H1 (cell line): ENCODE measurements at regions not wholly inside any gene's neighbourhood (a gene's known extent, or its start where the extent isn't known, plus 50 kb on each side); places are given as distances from the start of the nearest gene placed in this dataset.

ENCODE experiments used
- CTCF ChIA-PET: fragments of 300-600 bp; sonication (Branson Sonifier 250); formaldehyde crosslinking; loops from one replicate; lab custom pipeline; 2021; ENCODE audit not compliant: partially characterized antibody; lab: Charles Lee
- POLR2A ChIA-PET: fragments of 300-600 bp; sonication (Branson Sonifier 250); formaldehyde crosslinking; loops from one replicate; lab custom pipeline; 2021; ENCODE audit warnings: inconsistent platforms; ENCODE audit not compliant: partially characterized antibody; lab: Charles Lee
- DNase-seq, 2 experiments: peaks; one replicate each; pipeline versions ENCODE4 v3.0.0 to v3.0.0-alpha.2; 2010 to 2022; ENCODE audit warnings: low spot score in 2 of 2, low read depth in 1 of 2, mixed read lengths in 1 of 2
- FAIRE-seq: peaks from 2 replicates; lab custom pipeline; 2011; peaks lifted over from hg19 to GRCh38; lab: Jason Lieb, UNC
- H2AFZ ChIP-seq: 2 replicates; pipeline ENCODE4 v1.8.1; 2012; ENCODE audit warnings: low read length, inconsistent platforms
- H2AK5ac ChIP-seq: 2 replicates; pipeline ENCODE4 v1.6.1; 2013; ENCODE audit warnings: low read depth, low read length
- H2BK120ac ChIP-seq: replicated peaks from 2 replicates; pipeline ENCODE3; 2013; ENCODE audit warnings: low read depth, low read length, inconsistent platforms
- H2BK12ac ChIP-seq: 2 replicates; pipeline ENCODE4 v1.6.1; 2013; ENCODE audit warnings: low read depth, low read length
- H2BK15ac ChIP-seq: 2 replicates; pipeline ENCODE4 v1.6.1; 2013; ENCODE audit warnings: low read length
- H2BK20ac ChIP-seq: 2 replicates; pipeline ENCODE4 v1.6.1; 2013; ENCODE audit warnings: low read length
- H2BK5ac ChIP-seq: 2 replicates; pipeline ENCODE4 v1.6.1; 2013; ENCODE audit warnings: low read depth, low read length
- H3K14ac ChIP-seq: 2 replicates; pipeline ENCODE4 v1.6.1; 2013; ENCODE audit warnings: inconsistent platforms; ENCODE audit not compliant: insufficient read length
- H3K18ac ChIP-seq: 2 replicates; pipeline ENCODE4 v1.6.1; 2013; ENCODE audit warnings: low read length; ENCODE audit errors: extremely low read depth
- H3K23ac ChIP-seq: 2 replicates; pipeline ENCODE4 v1.6.1; 2013; ENCODE audit warnings: inconsistent platforms; ENCODE audit not compliant: insufficient read length
- H3K23me2 ChIP-seq: 2 replicates; pipeline ENCODE4 v1.6.1; 2013; ENCODE audit warnings: low read depth, low read length
- H3K27ac ChIP-seq: 2 replicates; pipeline ENCODE4 v1.6.1; 2011; ENCODE audit warnings: low read depth, low read length, inconsistent platforms
- H3K27me3 ChIP-seq, 4 experiments: replicated peaks in 1 of 4; 1 replicate in 1 of 4; 2 replicates in 3 of 4; pipeline versions ENCODE4 v1.6.1 to v1.8.1; 2011 to 2013; ENCODE audit warnings: low read length in 3 of 4, mild to moderate bottlenecking in 3 of 4, inconsistent platforms in 2 of 4, mixed read lengths in 2 of 4, moderate library complexity in 1 of 4; ENCODE audit not compliant: control insufficient read depth in 3 of 4, insufficient read depth in 3 of 4; ENCODE audit errors: extremely low read depth in 1 of 4
- H3K36me3 ChIP-seq, 4 experiments: 2 replicates each; pipeline versions ENCODE4 v1.6.1 to v1.8.1; 2011 to 2013; ENCODE audit warnings: mild to moderate bottlenecking in 4 of 4, low read length in 3 of 4, moderate library complexity in 2 of 4, control low read depth in 1 of 4, inconsistent platforms in 1 of 4; ENCODE audit not compliant: insufficient read depth in 4 of 4, control insufficient read depth in 2 of 4
- H3K4ac ChIP-seq: replicated peaks from 2 replicates; pipeline ENCODE3; 2013; ENCODE audit warnings: low read length, low read depth, mixed read lengths, inconsistent platforms; ENCODE audit not compliant: insufficient read length
- H3K4me1 ChIP-seq, 4 experiments: replicated peaks in 1 of 4; 1 replicate in 1 of 4; 2 replicates in 3 of 4; pipeline versions ENCODE4 v1.6.1 to v1.8.1; 2011 to 2013; ENCODE audit warnings: low read length in 3 of 4, inconsistent platforms in 2 of 4, mixed read lengths in 1 of 4; ENCODE audit not compliant: insufficient read depth in 4 of 4, control insufficient read depth in 3 of 4
- H3K4me2 ChIP-seq, 2 experiments: 2 replicates each; pipeline versions ENCODE4 v1.6.1 to v1.8.1; 2011 to 2013; ENCODE audit warnings: low read depth in 2 of 2, low read length in 2 of 2, control low read depth in 1 of 2, inconsistent platforms in 1 of 2, mild to moderate bottlenecking in 1 of 2; ENCODE audit not compliant: insufficient read depth in 1 of 2
- H3K4me3 ChIP-seq, 4 experiments: fragments of 200-600, 300-600 bp in 1 of 4; sonication (generic), shearing (Covaris generic), sonication (Bioruptor Twin) in 1 of 4; 2 replicates each; pipeline versions ENCODE4 v1.5.1 to v1.8.1; 2011 to 2016; ENCODE audit warnings: low read length in 4 of 4, low read depth in 3 of 4, control low read depth in 2 of 4, inconsistent platforms in 2 of 4, mild to moderate bottlenecking in 2 of 4, mixed read lengths in 1 of 4, moderate library complexity in 1 of 4; ENCODE audit not compliant: insufficient read depth in 2 of 4; ENCODE audit errors: extremely low read depth in 1 of 4
- H3K56ac ChIP-seq: replicated peaks from 2 replicates; pipeline ENCODE3; 2013; ENCODE audit warnings: low read depth, mild to moderate bottlenecking, mixed read lengths, low read length, inconsistent platforms; ENCODE audit not compliant: insufficient read length
- H3K79me1 ChIP-seq: 2 replicates; pipeline ENCODE4 v1.6.1; 2013; ENCODE audit warnings: low read depth, low read length, control low read depth
- H3K79me2 ChIP-seq, 2 experiments: 2 replicates each; pipeline versions ENCODE4 v1.6.1 to v1.8.1; 2012 to 2013; ENCODE audit warnings: low read length in 2 of 2, mild to moderate bottlenecking in 2 of 2, inconsistent platforms in 1 of 2; ENCODE audit not compliant: insufficient read depth in 2 of 2, control insufficient read depth in 1 of 2
- H3K9ac ChIP-seq, 4 experiments: replicated peaks in 1 of 4; 1 replicate in 1 of 4; 2 replicates in 3 of 4; pipeline versions ENCODE4 v1.6.1 to v1.8.1; 2011 to 2013; ENCODE audit warnings: low read depth in 3 of 4, low read length in 3 of 4, control low read depth in 2 of 4, mild to moderate bottlenecking in 2 of 4, moderate library complexity in 2 of 4, inconsistent platforms in 1 of 4; ENCODE audit errors: extremely low read depth in 1 of 4
- H3K9me3 ChIP-seq, 2 experiments: 2 replicates each; pipeline versions ENCODE4 v1.6.1 to v1.8.1; 2012 to 2013; ENCODE audit warnings: mild to moderate bottlenecking in 2 of 2, moderate library complexity in 2 of 2, control low read depth in 1 of 2, inconsistent platforms in 1 of 2, low read depth in 1 of 2, low read length in 1 of 2, mixed read lengths in 1 of 2; ENCODE audit not compliant: insufficient read depth in 2 of 2
- H4K20me1 ChIP-seq, 2 experiments: replicated peaks in 1 of 2; 2 replicates each; pipeline versions ENCODE3 to v1.8.1; 2011 to 2013; ENCODE audit warnings: inconsistent platforms in 2 of 2, low read length in 2 of 2, mild to moderate bottlenecking in 1 of 2; ENCODE audit not compliant: insufficient read depth in 2 of 2, control insufficient read depth in 1 of 2
- H4K5ac ChIP-seq: 2 replicates; pipeline ENCODE4 v1.6.1; 2013; ENCODE audit warnings: low read length, low read depth, mixed read lengths, inconsistent platforms; ENCODE audit not compliant: insufficient read length
- H4K8ac ChIP-seq: 2 replicates; pipeline ENCODE4 v1.8.0; 2013; ENCODE audit warnings: mild to moderate bottlenecking, moderate library complexity, low read length, inconsistent platforms; ENCODE audit not compliant: insufficient read depth; ENCODE audit errors: extremely low read depth
- H4K91ac ChIP-seq: replicated peaks from 2 replicates; pipeline ENCODE3; 2013; ENCODE audit warnings: low read length, mixed read lengths, inconsistent platforms; ENCODE audit not compliant: insufficient read length
- ATF2 ChIP-seq: IDR thresholded peaks from 2 replicates; pipeline ENCODE4 v1.6.1; 2012; ENCODE audit warnings: low read length, inconsistent platforms
- BACH1 ChIP-seq: IDR thresholded peaks from 2 replicates; pipeline ENCODE4 v1.6.1; 2012; ENCODE audit warnings: low read length, improper control_type of control experiment
- E2F6 ChIP-seq: IDR thresholded peaks from 2 replicates; pipeline ENCODE4 v1.6.1; 2012; ENCODE audit warnings: inconsistent platforms
- KDM5A ChIP-seq: fragments of 200-600 bp; IDR thresholded peaks from 2 replicates; pipeline ENCODE4 v1.7.1; 2012; ENCODE audit warnings: mild to moderate bottlenecking, low read length, inconsistent platforms, mixed read lengths
- SAP30 ChIP-seq: fragments of 300-600 bp; sonication (generic); IDR thresholded peaks from 2 replicates; pipeline ENCODE4 v1.7.1; 2012; ENCODE audit warnings: low read length, moderate library complexity, mild to moderate bottlenecking, inconsistent platforms; ENCODE audit not compliant: insufficient read depth, insufficient replicate concordance
- SIN3A ChIP-seq, 2 experiments: IDR thresholded peaks in 1 of 2; conservative IDR thresholded peaks in 1 of 2; 2 replicates each; pipeline ENCODE4 v1.6.1; 2011 to 2012; ENCODE audit warnings: low read length in 2 of 2, improper control_type of control experiment in 1 of 2, low read depth in 1 of 2, mild to moderate bottlenecking in 1 of 2
- WGBS, 2 experiments: shearing (Covaris generic) in 1 of 2; methylation state at CpG; one replicate each; pipeline versions ENCODE4 v1.1.6 to v1.1.7; 2013 to 2015; ENCODE audit warnings: low lambda C conversion rate in 2 of 2, mixed read lengths in 2 of 2, inconsistent platforms in 1 of 2, low coverage in 1 of 2, missing lambda C conversion rate in 1 of 2; ENCODE audit not compliant: insufficient replicate concordance in 2 of 2, insufficient coverage in 1 of 2, insufficient read length in 1 of 2; ENCODE audit errors: extremely low coverage in 1 of 2, missing lambda C conversion rate in 1 of 2; 5-methylcytosine and 5-hydroxymethylcytosine counted together

DNA sequence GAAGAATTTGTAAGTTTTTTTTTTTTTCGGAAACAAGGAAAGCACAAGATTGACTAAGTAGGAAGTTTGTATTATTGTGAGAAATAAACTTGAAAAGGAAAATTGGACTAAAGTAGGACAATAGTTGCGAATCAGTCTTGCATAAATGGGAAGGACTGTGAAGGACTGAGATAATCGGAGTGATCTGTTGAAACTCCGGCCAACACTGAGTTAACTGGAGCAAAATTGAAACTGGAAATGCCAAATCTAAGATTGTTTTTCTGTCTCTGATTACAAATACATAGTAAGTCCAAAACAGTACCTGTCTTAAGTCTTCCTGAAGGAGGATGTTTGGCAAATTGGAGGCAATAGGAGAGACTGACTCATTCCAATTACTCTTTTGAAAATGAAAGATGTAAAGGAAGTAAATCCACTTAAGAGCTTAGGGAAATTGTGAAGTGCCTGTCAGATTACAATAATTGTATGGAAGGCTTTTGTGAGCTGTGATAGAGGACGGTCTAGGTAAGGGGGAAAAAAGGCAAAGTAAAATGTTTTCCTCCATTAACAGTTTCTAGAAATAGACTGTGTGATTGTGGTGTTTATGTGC, 204.9 kb upstream of the CYRIA start:
- POLR2A ChIA-PET: no interaction called here
- Histone ChIP-seq H3K23ac (no peak overlapping the region), H3K9ac (no peak overlapping the region)
- no peak for TF ChIP-seq KDM5A
- no peak for TF ChIP-seq E2F6
- no peak for TF ChIP-seq BACH1
- TF ChIP-seq SAP30: no peak
- no peak for TF ChIP-seq ATF2
- no peak for TF ChIP-seq SIN3A (conservative IDR thresholded peaks at IDR 0.05 in 1 of 2, IDR thresholded peaks at IDR 0.05 in 1 of 2; ENCODE audit: low read depth in 1 of 2, low read length in 2 of 2)
- TF ChIP-seq, all 59 proteins: peak for 0
- Histone ChIP-seq H4K5ac (no peak overlapping the region), H3K56ac (no peak overlapping the region), H3K27me3 (no peaks in the 10 kb centered on the region), H3K36me3 (no peaks in the 10 kb centered on the region), H3K4ac (no peak overlapping the region), H2BK20ac (no peak overlapping the region), H2BK5ac (no peak overlapping the region), H3K79me2 (no peaks in the 10 kb centered on the region), H3K27ac (no peak overlapping the region), H3K4me2 (no peak overlapping the region), H2AFZ (no peak overlapping the region), H2BK12ac (no peak overlapping the region), H4K20me1 (no peaks in the 10 kb centered on the region), H3K79me1 (no peaks in the 10 kb centered on the region), H2BK15ac (no peak overlapping the region), H3K14ac (no peak overlapping the region), H2BK120ac (no peak overlapping the region), H4K91ac (no peak overlapping the region), H3K23me2 (no peaks in the 10 kb centered on the region), H2AK5ac (no peak overlapping the region), H3K18ac (no peak overlapping the region), H3K4me3 (no peak overlapping the region), H3K9me3 (no peaks in the 10 kb centered on the region), H3K4me1 (peaks cover 0 to 2% (median 0%) of the 10 kb centered on the region in 4 experiments; a peak in 1 of 7 replicates), H4K8ac (no peak overlapping the region)
- DNase-seq (no peak), FAIRE-seq (no peak)
- 81% methylated on average over 5 of the region's 5 CpGs; no CpG with 5 or more reads in 1 of the 2 experiments for WGBS, 2 experiments
- CTCF ChIA-PET: interaction anchor here (0.6 to 1.4 kb wide), 2 partner anchors 17 to 277 kb away, joined by 3 to 4 read pairs; no protein-coding TSS in a partner anchor
